Neural progenitor cell (in vitro differentiated cells): ENCODE measurements at regions not wholly inside any gene's neighbourhood (a gene's known extent, or its start where the extent isn't known, plus 50 kb on each side); places are given as distances from the start of the nearest gene placed in this dataset.

Experiments used
- EZH2 ChIP-seq: fragments of 200-600 bp; sonication (generic); IDR thresholded peaks from 2 replicates; pipeline ENCODE4 v1.6.1; 2017; ENCODE audit warnings: antibody characterized with exemption, mild to moderate bottlenecking, moderate library complexity
- TF ChIP-seq, protein P1 (sequence below): fragments of 200-600 bp; sonication (generic); IDR thresholded peaks from 2 replicates; pipeline ENCODE4 v1.5.1; 2017; ENCODE audit warnings: antibody characterized with exemption, mild to moderate bottlenecking

DNA sequence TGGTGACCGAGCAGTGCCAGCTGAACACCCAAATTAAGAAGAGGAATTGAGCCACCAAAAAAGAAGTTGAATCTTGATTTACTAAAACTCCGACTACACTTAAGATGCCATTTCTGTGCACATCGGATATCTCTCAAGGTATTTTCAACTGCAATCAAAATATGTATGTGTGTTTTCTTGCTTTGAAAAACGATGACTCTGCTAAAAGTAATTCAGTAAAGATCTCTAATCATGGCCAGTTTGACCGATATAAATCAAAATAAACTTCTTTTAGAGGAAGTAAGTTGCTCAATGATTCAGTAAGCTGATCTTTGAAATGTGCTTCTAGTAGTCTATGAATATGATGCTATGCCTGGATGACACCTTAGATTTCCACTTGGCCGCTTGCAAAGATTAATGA is 453.5 kb upstream of the TPK1 start:
- TF ChIP-seq, protein P1, sequence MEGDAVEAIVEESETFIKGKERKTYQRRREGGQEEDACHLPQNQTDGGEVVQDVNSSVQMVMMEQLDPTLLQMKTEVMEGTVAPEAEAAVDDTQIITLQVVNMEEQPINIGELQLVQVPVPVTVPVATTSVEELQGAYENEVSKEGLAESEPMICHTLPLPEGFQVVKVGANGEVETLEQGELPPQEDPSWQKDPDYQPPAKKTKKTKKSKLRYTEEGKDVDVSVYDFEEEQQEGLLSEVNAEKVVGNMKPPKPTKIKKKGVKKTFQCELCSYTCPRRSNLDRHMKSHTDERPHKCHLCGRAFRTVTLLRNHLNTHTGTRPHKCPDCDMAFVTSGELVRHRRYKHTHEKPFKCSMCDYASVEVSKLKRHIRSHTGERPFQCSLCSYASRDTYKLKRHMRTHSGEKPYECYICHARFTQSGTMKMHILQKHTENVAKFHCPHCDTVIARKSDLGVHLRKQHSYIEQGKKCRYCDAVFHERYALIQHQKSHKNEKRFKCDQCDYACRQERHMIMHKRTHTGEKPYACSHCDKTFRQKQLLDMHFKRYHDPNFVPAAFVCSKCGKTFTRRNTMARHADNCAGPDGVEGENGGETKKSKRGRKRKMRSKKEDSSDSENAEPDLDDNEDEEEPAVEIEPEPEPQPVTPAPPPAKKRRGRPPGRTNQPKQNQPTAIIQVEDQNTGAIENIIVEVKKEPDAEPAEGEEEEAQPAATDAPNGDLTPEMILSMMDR = no peak
- TF ChIP-seq EZH2 = no peak
